ENCODE measurements at regions not wholly inside any gene's neighbourhood (a gene's known extent, or its start where the extent isn't known, plus 50 kb on each side); places are given as distances from the start of the nearest gene placed in this dataset.

GRCh38 chr1:55597910-55598309 is 382.7 kb upstream of the USP24 start:
- TF ChIP-seq EP300 (IDR thresholded peaks at IDR 0.05; ENCODE audit: borderline replicate concordance) (no peak), RAD21 (IDR thresholded peaks at IDR 0.05; ENCODE audit: low read depth) (no peak), ZBTB7A (IDR thresholded peaks at IDR 0.05; ENCODE audit: low read depth) (no peak), NFIC (IDR thresholded peaks at IDR 0.05) (no peak), FOXM1 (IDR thresholded peaks at IDR 0.05; ENCODE audit: borderline replicate concordance, low read depth) (no peak), TAF1 (IDR thresholded peaks at IDR 0.05; ENCODE audit: low read depth) (no peak), CEBPB (IDR thresholded peaks at IDR 0.05) (no peak), USF1 (IDR thresholded peaks at IDR 0.05) (no peak), TCF12 (IDR thresholded peaks at IDR 0.05; ENCODE audit: low read depth) (no peak), TEAD4 (IDR thresholded peaks at IDR 0.05) (no peak), EGR1 (IDR thresholded peaks at IDR 0.05) (no peak), MAX (IDR thresholded peaks at IDR 0.05) (no peak)

- TF ChIP-seq FOXM1 (IDR thresholded peaks at IDR 0.05; ENCODE audit: borderline replicate concordance, low read depth) (no peak), USF1 (IDR thresholded peaks at IDR 0.05) (no peak), TEAD4 (IDR thresholded peaks at IDR 0.05) (no peak), CEBPB (IDR thresholded peaks at IDR 0.05) (no peak), REST (IDR thresholded peaks at IDR 0.05; ENCODE audit: low read depth) (no peak), TCF12 (IDR thresholded peaks at IDR 0.05; ENCODE audit: low read depth) (no peak), NFIC (IDR thresholded peaks at IDR 0.05) (no peak), CREB1 (IDR thresholded peaks at IDR 0.05; ENCODE audit: low read depth) (no peak), YY1 (IDR thresholded peaks at IDR 0.05; ENCODE audit: low read depth) (no peak), TAF1 (IDR thresholded peaks at IDR 0.05; ENCODE audit: low read depth) (no peak), EP300 (IDR thresholded peaks at IDR 0.05; ENCODE audit: borderline replicate concordance) (no peak), RAD21 (IDR thresholded peaks at IDR 0.05; ENCODE audit: low read depth) (no peak), EGR1 (IDR thresholded peaks at IDR 0.05) (no peak), MAX (IDR thresholded peaks at IDR 0.05) (no peak), ZBTB7A (IDR thresholded peaks at IDR 0.05; ENCODE audit: low read depth) (no peak)
Observed at GRCh38 chr1:55594701-55595100, 379.5 kb upstream of the USP24 start.

GRCh38 chr1:55593298-55593697 is 378.1 kb upstream of the USP24 start:
- TF ChIP-seq NFIC (IDR thresholded peaks at IDR 0.05) (no peak), REST (IDR thresholded peaks at IDR 0.05; ENCODE audit: low read depth) (no peak), TCF12 (IDR thresholded peaks at IDR 0.05; ENCODE audit: low read depth) (no peak)

- TF ChIP-seq USF1 (IDR thresholded peaks at IDR 0.05) (no peak), CEBPB (IDR thresholded peaks at IDR 0.05) (no peak), YY1 (IDR thresholded peaks at IDR 0.05; ENCODE audit: low read depth) (no peak), EGR1 (IDR thresholded peaks at IDR 0.05) (no peak), NFIC (IDR thresholded peaks at IDR 0.05) (no peak), EP300 (IDR thresholded peaks at IDR 0.05; ENCODE audit: borderline replicate concordance) (no peak), ZBTB7A (IDR thresholded peaks at IDR 0.05; ENCODE audit: low read depth) (no peak), CREB1 (IDR thresholded peaks at IDR 0.05; ENCODE audit: low read depth) (no peak), REST (IDR thresholded peaks at IDR 0.05; ENCODE audit: low read depth) (no peak), TEAD4 (IDR thresholded peaks at IDR 0.05) (no peak)
Observed at GRCh38 chr1:55592122-55592521, 377.0 kb upstream of the USP24 start.
